ENCODE measurements at regions not wholly inside any gene's neighbourhood (a gene's known extent, or its start where the extent isn't known, plus 50 kb on each side); places are given as distances from the start of the nearest gene placed in this dataset.

GRCh38 chr16:13401641-13402040, 500.2 kb downstream of the SHISA9 start:
- no peak for DNase-seq
- no peaks in the 10 kb centered on the region for H3K36me3 Mint-ChIP-seq (ENCODE audit: low read depth)

DNA sequence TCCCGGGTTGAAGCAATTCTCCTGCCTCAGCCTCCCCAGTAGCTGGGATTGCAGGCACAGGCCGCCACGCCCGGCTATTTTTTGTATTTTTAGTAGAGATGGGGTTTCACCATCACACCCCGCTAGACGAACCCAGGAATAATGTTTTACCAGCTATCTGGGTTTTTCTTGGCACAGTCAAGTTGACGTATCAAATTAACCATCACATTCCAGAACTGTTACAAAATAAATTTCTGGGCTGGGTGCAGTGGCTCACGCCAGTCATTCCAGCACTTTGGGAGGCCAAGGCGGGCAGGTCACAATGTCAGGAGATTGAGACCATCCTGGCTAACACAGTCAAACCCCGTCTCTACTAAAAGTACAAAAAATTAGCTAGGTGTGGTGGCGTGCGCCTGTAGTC, 501.2 kb downstream of the SHISA9 start:
- ATAC-seq (no peak), DNase-seq (no peak)
- Mint-ChIP-seq H3K4me3 (no peak overlapping the region), H3K27ac (no peak overlapping the region), H3K27me3 (no peaks in the 10 kb centered on the region), H3K9me3 (peaks cover 8% of the 10 kb centered on the region), H3K36me3 (ENCODE audit: low read depth) (no peaks in the 10 kb centered on the region), H3K4me1 (no peaks in the 10 kb centered on the region)

More at GRCh38 chr16:13401641-13402040, 500.2 kb downstream of the SHISA9 start:
- Mint-ChIP-seq H3K27ac (no peak overlapping the region), H3K27me3 (no peaks in the 10 kb centered on the region), H3K9me3 (peaks cover 8% of the 10 kb centered on the region), H3K4me3 (no peak overlapping the region), H3K4me1 (no peaks in the 10 kb centered on the region)
- ATAC-seq = no peak

GRCh38 chr16:13403326-13403725, 501.9 kb downstream of the SHISA9 start:
- no peaks in the 10 kb centered on the region for H3K4me1 Mint-ChIP-seq
- no peak overlapping the region for H3K4me3 Mint-ChIP-seq
- H3K27ac Mint-ChIP-seq = no peak overlapping the region
- H3K27me3 Mint-ChIP-seq = no peaks in the 10 kb centered on the region
- ATAC-seq (no peak), DNase-seq (no peak)
- peaks cover 8% of the 10 kb centered on the region for H3K9me3 Mint-ChIP-seq
- H3K36me3 Mint-ChIP-seq (ENCODE audit: low read depth) = no peaks in the 10 kb centered on the region

DNA sequence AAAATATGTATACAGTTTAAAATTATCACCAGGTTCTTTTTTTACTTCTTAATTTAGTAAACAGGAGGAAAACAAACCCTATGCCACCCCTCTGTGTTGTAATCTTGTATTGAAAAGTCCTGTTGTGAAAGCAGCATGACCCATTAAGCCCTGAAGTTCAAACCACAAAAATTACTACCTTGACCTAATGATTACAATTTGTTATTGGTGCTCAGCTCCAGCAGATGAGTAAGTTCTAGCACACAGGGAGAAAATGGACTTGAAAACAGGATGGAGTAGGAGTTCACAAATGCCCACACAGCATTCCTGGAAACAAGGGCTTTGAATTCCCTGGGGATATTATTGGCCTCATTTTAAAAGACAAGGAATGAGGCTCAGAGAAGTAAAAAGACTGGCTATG, 505.8 kb upstream of the ERCC4 start:
- ATAC-seq = no peak

DNA sequence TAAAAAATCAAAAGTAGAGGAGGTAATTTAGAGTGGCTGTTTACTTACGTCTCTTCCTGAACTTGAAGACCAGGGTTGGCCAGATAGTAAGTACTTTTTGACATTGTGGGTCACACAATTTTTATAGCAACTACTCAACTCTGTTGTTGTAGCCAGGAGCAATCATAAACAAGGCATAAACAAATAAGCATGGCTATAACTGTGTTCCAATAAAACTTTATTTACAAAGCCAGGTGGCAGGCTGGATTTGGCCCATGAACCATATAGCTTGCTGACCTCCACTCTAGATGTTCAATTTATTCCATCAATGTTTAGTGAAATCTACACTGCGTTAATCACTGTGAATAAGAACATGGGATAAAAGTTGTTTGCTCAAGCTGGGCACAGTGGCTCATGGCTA, 500.4 kb upstream of the ERCC4 start:
- no peak for ATAC-seq
- peaks cover 4% of the 10 kb centered on the region for H3K9me3 Mint-ChIP-seq
- H3K4me3 Mint-ChIP-seq = no peak overlapping the region
- H3K27ac Mint-ChIP-seq = no peak overlapping the region
- peaks cover 2% of the 10 kb centered on the region for H3K27me3 Mint-ChIP-seq
- no peaks in the 10 kb centered on the region for H3K36me3 Mint-ChIP-seq (ENCODE audit: low read depth)
- H3K4me1 Mint-ChIP-seq = no peaks in the 10 kb centered on the region
- DNase-seq = no peak

More for the DNA sequence above, 505.8 kb upstream of the ERCC4 start:
- peaks cover 2% of the 10 kb centered on the region for H3K27me3 Mint-ChIP-seq
- no peaks in the 10 kb centered on the region for H3K36me3 Mint-ChIP-seq (ENCODE audit: low read depth)
- H3K4me3 Mint-ChIP-seq = no peak overlapping the region
- no peak overlapping the region for H3K27ac Mint-ChIP-seq
- no peaks in the 10 kb centered on the region for H3K9me3 Mint-ChIP-seq
- no peak for DNase-seq
- no peaks in the 10 kb centered on the region for H3K4me1 Mint-ChIP-seq

- Mint-ChIP-seq H3K36me3 (ENCODE audit: low read depth) (no peaks in the 10 kb centered on the region), H3K27ac (no peak overlapping the region), H3K4me1 (no peaks in the 10 kb centered on the region), H3K9me3 (peaks cover 7% of the 10 kb centered on the region), H3K4me3 (no peak overlapping the region), H3K27me3 (peaks cover 2% of the 10 kb centered on the region)
- ATAC-seq (no peak), DNase-seq (no peak)
These were observed 498.2 kb upstream of the ERCC4 start for GRCh38 chr16:13421726-13422125.

GRCh38 chr16:13425836-13426235, 494.1 kb upstream of the ERCC4 start:
- Mint-ChIP-seq H3K27ac (no peak overlapping the region), H3K27me3 (no peaks in the 10 kb centered on the region), H3K36me3 (ENCODE audit: low read depth) (no peaks in the 10 kb centered on the region), H3K4me1 (no peaks in the 10 kb centered on the region), H3K4me3 (no peak overlapping the region), H3K9me3 (peaks cover 12% of the 10 kb centered on the region)
- DNase-seq (no peak), ATAC-seq (no peak)

DNA sequence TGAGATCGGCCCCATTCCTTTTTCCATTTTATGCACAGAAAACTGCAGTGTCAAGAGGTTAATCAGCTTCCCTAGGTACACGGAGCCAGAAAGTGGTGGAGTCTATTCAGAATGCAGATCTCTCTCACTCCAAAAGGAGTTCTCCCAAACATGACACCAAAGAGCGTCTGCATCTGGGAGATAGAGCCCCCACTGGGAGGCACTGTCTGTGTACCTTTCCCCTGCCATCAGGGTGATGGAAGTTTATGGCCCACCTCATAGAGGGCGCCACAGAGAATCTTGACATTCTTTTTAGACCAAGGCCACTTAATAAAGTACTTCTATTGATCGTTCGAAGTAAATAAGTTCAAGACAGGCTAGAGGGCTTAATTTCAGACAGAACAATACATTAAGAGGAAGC, 493.7 kb upstream of the ERCC4 start:
- ATAC-seq = no peak
- H3K4me1 Mint-ChIP-seq = no peaks in the 10 kb centered on the region
- peaks cover 8% of the 10 kb centered on the region for H3K9me3 Mint-ChIP-seq
- no peak overlapping the region for H3K4me3 Mint-ChIP-seq
- H3K27ac Mint-ChIP-seq = no peak overlapping the region
- DNase-seq = no peak
- H3K36me3 Mint-ChIP-seq (ENCODE audit: low read depth) = no peaks in the 10 kb centered on the region
- H3K27me3 Mint-ChIP-seq = no peaks in the 10 kb centered on the region

DNA sequence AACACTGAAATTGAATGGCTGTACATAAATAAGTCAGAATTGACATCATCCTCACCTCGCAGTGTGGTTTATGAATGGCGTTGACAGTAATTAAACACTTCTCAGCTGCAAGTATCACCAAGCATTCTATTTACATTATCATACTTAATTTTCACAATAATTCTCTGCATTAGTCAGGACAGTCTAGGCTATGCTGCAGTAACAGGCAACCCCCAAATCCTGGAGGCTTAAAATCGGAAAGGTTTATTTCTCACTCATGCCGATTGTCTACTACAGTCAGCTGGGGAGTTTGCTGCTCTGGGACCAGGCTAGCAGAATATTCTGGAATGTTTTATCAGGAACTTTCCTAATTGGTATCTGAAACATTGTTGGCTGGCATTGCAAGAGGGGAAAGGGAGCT, 493.2 kb upstream of the ERCC4 start:
- Mint-ChIP-seq H3K9me3 (peaks cover 8% of the 10 kb centered on the region), H3K4me3 (no peak overlapping the region), H3K4me1 (no peaks in the 10 kb centered on the region), H3K27me3 (no peaks in the 10 kb centered on the region), H3K36me3 (ENCODE audit: low read depth) (no peaks in the 10 kb centered on the region), H3K27ac (no peak overlapping the region)
- ATAC-seq (no peak), DNase-seq (no peak)

DNA sequence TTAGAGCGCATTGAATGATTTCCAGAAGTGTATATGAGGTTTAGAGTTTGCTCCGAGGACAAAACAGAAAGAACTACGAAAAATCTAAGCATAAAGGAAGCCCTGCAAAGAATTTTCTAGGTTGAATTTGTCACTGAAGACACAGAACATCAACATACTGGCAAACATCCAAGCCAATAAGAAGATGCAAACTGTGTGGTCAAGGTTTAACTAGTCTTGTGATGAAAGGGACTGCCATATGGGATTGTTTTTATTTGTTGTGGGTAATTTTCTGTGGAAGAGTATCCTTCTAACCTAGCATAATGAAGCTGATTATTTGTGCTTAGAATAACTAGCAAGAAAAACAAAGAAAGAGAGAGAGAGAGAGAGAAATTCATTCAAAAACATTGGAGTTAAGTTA, 492.0 kb upstream of the ERCC4 start:
- Mint-ChIP-seq H3K36me3 (ENCODE audit: low read depth) (no peaks in the 10 kb centered on the region), H3K4me3 (no peak overlapping the region), H3K9me3 (peaks cover 8% of the 10 kb centered on the region), H3K27ac (no peak overlapping the region), H3K27me3 (no peaks in the 10 kb centered on the region), H3K4me1 (no peaks in the 10 kb centered on the region)
- ATAC-seq (no peak), DNase-seq (no peak)

- H3K9me3 Mint-ChIP-seq = peaks cover 8% of the 10 kb centered on the region
- no peak overlapping the region for H3K27ac Mint-ChIP-seq
- DNase-seq (no peak), ATAC-seq (no peak)
- H3K4me3 Mint-ChIP-seq = no peak overlapping the region
- H3K4me1 Mint-ChIP-seq = no peaks in the 10 kb centered on the region
- H3K27me3 Mint-ChIP-seq = no peaks in the 10 kb centered on the region
- no peaks in the 10 kb centered on the region for H3K36me3 Mint-ChIP-seq (ENCODE audit: low read depth)
These were observed 490.5 kb upstream of the ERCC4 start for GRCh38 chr16:13429416-13429815.

DNA sequence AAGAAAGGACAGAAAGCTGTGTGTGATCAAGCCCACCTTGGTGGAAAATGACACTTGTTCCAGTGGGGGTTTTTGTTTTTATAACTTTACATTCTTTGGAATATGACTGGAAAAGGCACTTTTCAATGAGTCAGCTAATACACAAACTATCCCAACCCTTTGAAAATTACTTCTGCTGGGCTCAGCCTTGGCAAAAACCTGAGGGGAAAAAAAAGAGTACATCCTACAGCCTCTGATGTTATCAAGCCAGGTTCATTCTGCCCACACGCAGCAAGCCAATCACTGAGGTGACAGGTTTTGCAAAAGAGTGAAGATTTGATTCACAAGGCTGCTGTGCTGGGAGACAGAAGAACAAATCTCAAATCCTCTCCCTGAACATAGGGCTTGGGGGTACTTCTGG, 484.5 kb upstream of the ERCC4 start:
- no peaks in the 10 kb centered on the region for H3K36me3 Mint-ChIP-seq (ENCODE audit: low read depth)
- H3K4me3 Mint-ChIP-seq = no peak overlapping the region
- peaks cover 10% of the 10 kb centered on the region for H3K9me3 Mint-ChIP-seq
- ATAC-seq = no peak
- no peak overlapping the region for H3K27ac Mint-ChIP-seq
- DNase-seq = no peak
- no peaks in the 10 kb centered on the region for H3K27me3 Mint-ChIP-seq
- peaks cover 2% of the 10 kb centered on the region for H3K4me1 Mint-ChIP-seq

GRCh38 chr16:13435873-13436474, 484.0 kb upstream of the ERCC4 start:
- Mint-ChIP-seq H3K27me3 (no peaks in the 10 kb centered on the region), H3K9me3 (peaks cover 10% of the 10 kb centered on the region), H3K36me3 (ENCODE audit: low read depth) (no peaks in the 10 kb centered on the region), H3K4me1 (peaks cover 2% of the 10 kb centered on the region), H3K27ac (no peak overlapping the region), H3K4me3 (no peak overlapping the region)
- no peak for ATAC-seq
- DNase-seq = no peak

DNA sequence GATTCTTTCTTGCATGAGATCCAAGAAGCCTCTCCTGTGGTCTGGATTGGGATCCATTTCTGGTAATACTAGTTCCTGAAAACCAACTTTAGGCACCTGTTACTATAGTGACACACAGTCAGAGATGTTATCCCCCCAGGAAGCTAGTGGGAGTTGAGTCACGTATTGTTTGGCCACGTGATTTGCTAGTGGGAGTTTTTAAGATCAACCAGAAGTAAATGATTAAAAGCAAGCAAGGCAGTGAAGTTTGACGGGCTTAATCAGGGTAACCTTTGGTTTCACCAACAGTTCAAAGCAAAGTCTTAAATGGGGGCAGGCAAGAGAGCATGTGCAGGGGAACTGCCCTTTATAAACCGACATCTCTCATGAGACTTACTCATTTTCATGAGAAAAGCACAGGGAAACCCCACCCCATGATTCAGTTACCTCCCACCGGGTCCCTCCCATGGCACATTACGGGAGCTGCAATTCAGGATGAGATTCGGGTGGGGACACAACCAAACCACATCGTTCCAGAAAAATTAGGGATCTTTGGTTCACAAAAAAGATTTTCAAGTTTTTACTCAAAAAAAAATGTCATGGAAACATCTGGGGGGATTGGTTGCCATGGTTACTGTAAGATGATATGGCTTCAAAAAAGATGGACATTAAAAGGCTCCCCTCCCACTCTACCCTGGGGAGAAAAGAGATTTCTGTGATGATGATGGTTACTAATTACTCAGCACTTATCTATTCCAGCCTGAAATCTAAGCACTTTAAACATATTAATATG, 483.1 kb upstream of the ERCC4 start:
- Mint-ChIP-seq H3K9me3 (peaks cover 10% of the 10 kb centered on the region), H3K4me3 (no peak overlapping the region), H3K27ac (no peak overlapping the region), H3K27me3 (no peaks in the 10 kb centered on the region), H3K36me3 (ENCODE audit: low read depth) (no peaks in the 10 kb centered on the region), H3K4me1 (peaks cover 2% of the 10 kb centered on the region)
- ATAC-seq = peak; percentile 59
- DNase-seq = no peak

GRCh38 chr16:13437413-13437795, 482.6 kb upstream of the ERCC4 start:
- no peaks in the 10 kb centered on the region for H3K36me3 Mint-ChIP-seq (ENCODE audit: low read depth)
- H3K4me3 Mint-ChIP-seq = no peak overlapping the region
- no peak overlapping the region for H3K27ac Mint-ChIP-seq
- no peak for DNase-seq
- ATAC-seq = no peak
- H3K4me1 Mint-ChIP-seq = peaks cover 2% of the 10 kb centered on the region
- H3K9me3 Mint-ChIP-seq = peaks cover 10% of the 10 kb centered on the region
- no peaks in the 10 kb centered on the region for H3K27me3 Mint-ChIP-seq

Measured in activated naive CD8-positive, alpha-beta T cell treated with anti-CD3 and anti-CD28 coated beads, Interleukin-2, amount 50 U/mL, for 24 hours (primary cell).